ENCODE measurements at regions not wholly inside any gene's neighbourhood (a gene's known extent, or its start where the extent isn't known, plus 50 kb on each side); places are given as distances from the start of the nearest gene placed in this dataset.

GRCh38 chr5:142527234-142527633 is 158.7 kb downstream of the FGF1 start:
- TF ChIP-seq TRIM24 (IDR thresholded peaks at IDR 0.05) (no peak), BCL6 (CRISPR knock-in tag; IDR thresholded peaks at IDR 0.05) (no peak), MEIS2 (IDR thresholded peaks at IDR 0.05; ENCODE audit: partially characterized antibody) (no peak)
- TF ChIP-seq, protein P1, sequence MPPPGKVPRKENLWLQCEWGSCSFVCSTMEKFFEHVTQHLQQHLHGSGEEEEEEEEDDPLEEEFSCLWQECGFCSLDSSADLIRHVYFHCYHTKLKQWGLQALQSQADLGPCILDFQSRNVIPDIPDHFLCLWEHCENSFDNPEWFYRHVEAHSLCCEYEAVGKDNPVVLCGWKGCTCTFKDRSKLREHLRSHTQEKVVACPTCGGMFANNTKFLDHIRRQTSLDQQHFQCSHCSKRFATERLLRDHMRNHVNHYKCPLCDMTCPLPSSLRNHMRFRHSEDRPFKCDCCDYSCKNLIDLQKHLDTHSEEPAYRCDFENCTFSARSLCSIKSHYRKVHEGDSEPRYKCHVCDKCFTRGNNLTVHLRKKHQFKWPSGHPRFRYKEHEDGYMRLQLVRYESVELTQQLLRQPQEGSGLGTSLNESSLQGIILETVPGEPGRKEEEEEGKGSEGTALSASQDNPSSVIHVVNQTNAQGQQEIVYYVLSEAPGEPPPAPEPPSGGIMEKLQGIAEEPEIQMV (tag; conservative IDR thresholded peaks at IDR 0.05; ENCODE audit: low read depth), result no peak

Measured in K562 (cell line).